HCT116 (cell line): ENCODE measurements at regions not wholly inside any gene's neighbourhood (a gene's known extent, or its start where the extent isn't known, plus 50 kb on each side); places are given as distances from the start of the nearest gene placed in this dataset.

Source experiments
- ATAC-seq: fragments of 200-7000 bp; cut with Tn5 transposase; 2 replicates; pipeline ENCODE4 v1.9.1; 2020; ENCODE audit warnings: mild to moderate bottlenecking, moderate library complexity
- BruUV-seq: library from RNA; stranded (reverse); fragments of 400-500 nt; replicated peaks from 2 replicates; lab custom pipeline; 2021; lab: Mats Ljungman, UMichigan
- CTCF ChIA-PET: fragments of 300-600 bp; sonication (Branson Sonifier 250); formaldehyde crosslinking; loops from one replicate; lab custom pipeline; 2021; ENCODE audit warnings: antibody characterized with exemption; lab: Charles Lee
- POLR2A ChIA-PET: fragments of 300-600, 350-600 bp; sonication (Branson Sonifier 250); formaldehyde crosslinking; loops from one replicate; lab custom pipeline; 2021; ENCODE audit warnings: antibody characterized with exemption; lab: Charles Lee
- RAD21 ChIA-PET, 2 experiments: fragments of 300-600 bp; sonication (Branson Sonifier 250); formaldehyde crosslinking; loops; one replicate each; lab custom pipeline; 2023; ENCODE audit warnings: low total read pairs in 2 of 2; ENCODE audit not compliant: uncharacterized antibody in 2 of 2, unreplicated experiment in 2 of 2, low non-redundant PET in 1 of 2; lab: Charles Lee
- DNase-seq: peaks from one replicate; pipeline ENCODE4 v3.0.0-alpha.2; 2010; ENCODE audit warnings: low read depth, low spot score
- H2AFZ ChIP-seq: fragments of 200-600 bp; shearing (Covaris generic), sonication (generic); 2 replicates; pipeline ENCODE4 v1.6.1; 2017; ENCODE audit warnings: low read depth, mixed run types, mixed read lengths, antibody characterized with exemption, low read length; ENCODE audit not compliant: poor library complexity, severe bottlenecking
- H3K27ac ChIP-seq: 2 replicates; pipeline ENCODE4 v1.5.1; 2012; ENCODE audit warnings: low read depth, low read length
- H3K27me3 ChIP-seq: fragments of 200-600 bp; sonication (generic); 2 replicates; pipeline ENCODE4 v1.6.1; 2016; ENCODE audit warnings: mixed run types, low read length, mixed read lengths; ENCODE audit not compliant: insufficient read depth
- H3K36me3 ChIP-seq, 2 experiments: fragments of 200-500 bp in 1 of 2; fragments of 200-600 bp in 1 of 2; sonication (Bioruptor generic) in 1 of 2; sonication (generic) in 1 of 2; 2 replicates each; pipeline versions ENCODE4 v1.5.1 to v1.6.1; 2014 to 2016; ENCODE audit warnings: low read length in 2 of 2, inconsistent platforms in 1 of 2, mixed read lengths in 1 of 2, mixed run types in 1 of 2; ENCODE audit not compliant: insufficient read depth in 2 of 2, control insufficient read depth in 1 of 2
- H3K4me1 ChIP-seq, 2 experiments: fragments of 200-600 bp in 1 of 2; sonication (generic) in 1 of 2; 2 replicates each; pipeline versions ENCODE4 v1.5.1 to v1.6.1; 2012 to 2017; ENCODE audit warnings: low read length in 2 of 2, inconsistent platforms in 1 of 2, mild to moderate bottlenecking in 1 of 2, mixed read lengths in 1 of 2, mixed run types in 1 of 2, moderate library complexity in 1 of 2; ENCODE audit not compliant: insufficient read depth in 2 of 2, control insufficient read depth in 1 of 2
- H3K4me2 ChIP-seq: fragments of 200-600 bp; sonication (generic); 2 replicates; pipeline ENCODE4 v1.6.1; 2017; ENCODE audit warnings: mixed run types, low read length, mixed read lengths
- H3K4me3 ChIP-seq, 2 experiments: fragments of 200-600 bp in 1 of 2; sonication (generic) in 1 of 2; replicated peaks in 1 of 2; 2 replicates each; pipeline ENCODE4 v1.5.1; 2011 to 2016; ENCODE audit warnings: low read length in 2 of 2, control low read depth in 1 of 2, low read depth in 1 of 2, mild to moderate bottlenecking in 1 of 2, mixed read lengths in 1 of 2, mixed run types in 1 of 2
- H3K79me2 ChIP-seq: fragments of 200-600 bp; sonication (generic); 2 replicates; pipeline ENCODE4 v1.6.1; 2017; ENCODE audit warnings: mild to moderate bottlenecking, mixed run types, low read length, moderate library complexity, mixed read lengths; ENCODE audit not compliant: insufficient read depth
- H3K9ac ChIP-seq: fragments of 200-600 bp; sonication (generic); 2 replicates; pipeline ENCODE4 v1.6.1; 2016; ENCODE audit warnings: low read length, mixed read lengths
- H3K9me2 ChIP-seq: fragments of 200-600 bp; sonication (generic), shearing (Covaris generic); 2 replicates; pipeline ENCODE4 v1.6.1; 2017; ENCODE audit warnings: mixed run types, mild to moderate bottlenecking, moderate library complexity; ENCODE audit not compliant: insufficient read depth
- H3K9me3 ChIP-seq, 2 experiments: fragments of 200-500 bp in 1 of 2; fragments of 200-600 bp in 1 of 2; sonication (Bioruptor generic) in 1 of 2; sonication (generic) in 1 of 2; 2 replicates each; pipeline ENCODE4 v1.6.1; 2014 to 2017; ENCODE audit warnings: low read length in 2 of 2, mixed read lengths in 2 of 2, inconsistent platforms in 1 of 2, low read depth in 1 of 2, mild to moderate bottlenecking in 1 of 2, mixed run types in 1 of 2, moderate library complexity in 1 of 2; ENCODE audit not compliant: control insufficient read depth in 1 of 2, insufficient read depth in 1 of 2
- H4K20me1 ChIP-seq: fragments of 200-600 bp; sonication (generic), shearing (Covaris generic); 2 replicates; pipeline ENCODE4 v1.6.1; 2017; ENCODE audit warnings: mixed run types, mild to moderate bottlenecking, moderate library complexity; ENCODE audit not compliant: insufficient read depth
- CBX3 ChIP-seq: IDR thresholded peaks from 2 replicates; pipeline ENCODE4 v1.6.1; 2012; ENCODE audit warnings: low read depth
- CEBPB ChIP-seq: IDR thresholded peaks from 2 replicates; pipeline ENCODE4 v1.6.1; 2012; ENCODE audit warnings: low read depth
- ELF1 ChIP-seq: IDR thresholded peaks from 2 replicates; pipeline ENCODE4 v1.6.1; 2012; ENCODE audit warnings: low read depth, borderline replicate concordance
- EZH2phosphoT487 ChIP-seq: fragments of 200-600 bp; IDR thresholded peaks from 2 replicates; pipeline ENCODE4 v1.6.1; 2018; ENCODE audit warnings: antibody characterized with exemption, borderline replicate concordance
- FOSL1 ChIP-seq: IDR thresholded peaks from 2 replicates; pipeline ENCODE4 v1.6.1; 2012; ENCODE audit warnings: low read depth
- POLR2AphosphoS5 ChIP-seq: IDR thresholded peaks from 2 replicates; pipeline ENCODE4 v1.6.1; 2011; ENCODE audit warnings: mild to moderate bottlenecking, low read depth, low read length, moderate library complexity
- SP1 ChIP-seq: IDR thresholded peaks from 2 replicates; pipeline ENCODE4 v1.6.1; 2012; ENCODE audit warnings: low read depth
- ZFX ChIP-seq: fragments of 450-650 bp; IDR thresholded peaks from 2 replicates; pipeline ENCODE4 v1.6.1; 2017
- ZNF274 ChIP-seq: fragments of 200-500 bp; sonication (Bioruptor generic); IDR thresholded peaks from 2 replicates; pipeline ENCODE4 v1.6.1; 2014; ENCODE audit warnings: mild to moderate bottlenecking, low read depth, low read length, inconsistent platforms
- intact Hi-C: fragments of 100-400 bp; cut with micrococcal nuclease; formaldehyde crosslinking; loops from 2 replicates; pipeline ENCODE4 v1.10.0; 2022
- TF ChIP-seq, protein P1 (sequence below): IDR thresholded peaks from 2 replicates; pipeline ENCODE4 v1.6.1; 2011; ENCODE audit warnings: mild to moderate bottlenecking, low read length, moderate library complexity; ENCODE audit not compliant: insufficient replicate concordance; ENCODE audit errors: extremely low read depth
- TF ChIP-seq, protein P2 (sequence below), 3 experiments: fragments of 200-600 bp in 1 of 3; sonication (generic) in 1 of 3; IDR thresholded peaks in 2 of 3; conservative IDR thresholded peaks in 1 of 3; 2 replicates each; pipeline ENCODE4 v1.5.1; 2012 to 2017; ENCODE audit warnings: low read depth in 2 of 3, low read length in 2 of 3, antibody characterized with exemption in 1 of 3, borderline replicate concordance in 1 of 3, control low read depth in 1 of 3, mild to moderate bottlenecking in 1 of 3, mixed read lengths in 1 of 3, mixed run types in 1 of 3, moderate library complexity in 1 of 3; ENCODE audit not compliant: insufficient read depth in 1 of 3
- TF ChIP-seq, protein P3 (sequence below): IDR thresholded peaks from 2 replicates; pipeline ENCODE4 v1.6.1; 2012; ENCODE audit warnings: low read depth

DNA sequence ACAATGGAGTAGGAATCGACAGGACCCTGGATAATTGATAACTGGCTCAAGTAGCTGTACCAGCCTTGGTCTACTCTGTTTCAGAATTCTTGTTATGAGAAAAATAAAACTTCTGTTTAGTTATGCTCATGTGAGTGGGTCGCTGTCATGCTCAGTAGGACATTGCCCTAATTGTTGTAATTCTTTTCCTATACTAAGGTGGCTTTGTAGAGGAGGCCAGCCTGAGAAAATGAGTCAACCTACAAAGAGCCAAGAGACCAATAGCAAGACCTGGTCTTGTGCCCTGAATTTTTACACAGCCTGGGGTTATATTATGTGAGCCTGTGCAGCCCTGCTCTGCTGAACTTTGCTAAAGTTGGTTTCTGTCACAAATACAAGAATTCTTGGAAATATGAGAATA is 238.4 kb downstream of the MEIS1 start:
- Histone ChIP-seq H3K27ac (no peak overlapping the region), H3K9me3 (peaks cover 0 to 3% of the 10 kb centered on the region in 2 experiments; a peak in 1 of 4 replicates), H3K4me3 (no peak overlapping the region), H2AFZ (no peak overlapping the region), H3K27me3 (no peaks in the 10 kb centered on the region), H3K79me2 (no peaks in the 10 kb centered on the region), H3K4me1 (no peaks in the 10 kb centered on the region), H3K4me2 (no peak overlapping the region), H3K36me3 (no peaks in the 10 kb centered on the region), H3K9me2 (no peaks in the 10 kb centered on the region), H3K9ac (no peak overlapping the region), H4K20me1 (no peaks in the 10 kb centered on the region)
- TF ChIP-seq, protein P1, sequence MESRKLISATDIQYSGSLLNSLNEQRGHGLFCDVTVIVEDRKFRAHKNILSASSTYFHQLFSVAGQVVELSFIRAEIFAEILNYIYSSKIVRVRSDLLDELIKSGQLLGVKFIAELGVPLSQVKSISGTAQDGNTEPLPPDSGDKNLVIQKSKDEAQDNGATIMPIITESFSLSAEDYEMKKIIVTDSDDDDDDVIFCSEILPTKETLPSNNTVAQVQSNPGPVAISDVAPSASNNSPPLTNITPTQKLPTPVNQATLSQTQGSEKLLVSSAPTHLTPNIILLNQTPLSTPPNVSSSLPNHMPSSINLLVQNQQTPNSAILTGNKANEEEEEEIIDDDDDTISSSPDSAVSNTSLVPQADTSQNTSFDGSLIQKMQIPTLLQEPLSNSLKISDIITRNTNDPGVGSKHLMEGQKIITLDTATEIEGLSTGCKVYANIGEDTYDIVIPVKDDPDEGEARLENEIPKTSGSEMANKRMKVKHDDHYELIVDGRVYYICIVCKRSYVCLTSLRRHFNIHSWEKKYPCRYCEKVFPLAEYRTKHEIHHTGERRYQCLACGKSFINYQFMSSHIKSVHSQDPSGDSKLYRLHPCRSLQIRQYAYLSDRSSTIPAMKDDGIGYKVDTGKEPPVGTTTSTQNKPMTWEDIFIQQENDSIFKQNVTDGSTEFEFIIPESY: no peak
- TF ChIP-seq ZNF274 (no peak), ELF1 (no peak), FOSL1 (no peak), EZH2phosphoT487 (no peak), POLR2AphosphoS5 (no peak), ZFX (no peak), SP1 (no peak), CEBPB (no peak), CBX3 (no peak)
- TF ChIP-seq, protein P2, sequence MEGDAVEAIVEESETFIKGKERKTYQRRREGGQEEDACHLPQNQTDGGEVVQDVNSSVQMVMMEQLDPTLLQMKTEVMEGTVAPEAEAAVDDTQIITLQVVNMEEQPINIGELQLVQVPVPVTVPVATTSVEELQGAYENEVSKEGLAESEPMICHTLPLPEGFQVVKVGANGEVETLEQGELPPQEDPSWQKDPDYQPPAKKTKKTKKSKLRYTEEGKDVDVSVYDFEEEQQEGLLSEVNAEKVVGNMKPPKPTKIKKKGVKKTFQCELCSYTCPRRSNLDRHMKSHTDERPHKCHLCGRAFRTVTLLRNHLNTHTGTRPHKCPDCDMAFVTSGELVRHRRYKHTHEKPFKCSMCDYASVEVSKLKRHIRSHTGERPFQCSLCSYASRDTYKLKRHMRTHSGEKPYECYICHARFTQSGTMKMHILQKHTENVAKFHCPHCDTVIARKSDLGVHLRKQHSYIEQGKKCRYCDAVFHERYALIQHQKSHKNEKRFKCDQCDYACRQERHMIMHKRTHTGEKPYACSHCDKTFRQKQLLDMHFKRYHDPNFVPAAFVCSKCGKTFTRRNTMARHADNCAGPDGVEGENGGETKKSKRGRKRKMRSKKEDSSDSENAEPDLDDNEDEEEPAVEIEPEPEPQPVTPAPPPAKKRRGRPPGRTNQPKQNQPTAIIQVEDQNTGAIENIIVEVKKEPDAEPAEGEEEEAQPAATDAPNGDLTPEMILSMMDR (IDR thresholded peaks at IDR 0.05 in 2 of 3, conservative IDR thresholded peaks at IDR 0.05 in 1 of 3; ENCODE audit: borderline replicate concordance in 1 of 3, insufficient read depth in 1 of 3, low read depth in 2 of 3, low read length in 2 of 3): no peak
- TF ChIP-seq, protein P3, sequence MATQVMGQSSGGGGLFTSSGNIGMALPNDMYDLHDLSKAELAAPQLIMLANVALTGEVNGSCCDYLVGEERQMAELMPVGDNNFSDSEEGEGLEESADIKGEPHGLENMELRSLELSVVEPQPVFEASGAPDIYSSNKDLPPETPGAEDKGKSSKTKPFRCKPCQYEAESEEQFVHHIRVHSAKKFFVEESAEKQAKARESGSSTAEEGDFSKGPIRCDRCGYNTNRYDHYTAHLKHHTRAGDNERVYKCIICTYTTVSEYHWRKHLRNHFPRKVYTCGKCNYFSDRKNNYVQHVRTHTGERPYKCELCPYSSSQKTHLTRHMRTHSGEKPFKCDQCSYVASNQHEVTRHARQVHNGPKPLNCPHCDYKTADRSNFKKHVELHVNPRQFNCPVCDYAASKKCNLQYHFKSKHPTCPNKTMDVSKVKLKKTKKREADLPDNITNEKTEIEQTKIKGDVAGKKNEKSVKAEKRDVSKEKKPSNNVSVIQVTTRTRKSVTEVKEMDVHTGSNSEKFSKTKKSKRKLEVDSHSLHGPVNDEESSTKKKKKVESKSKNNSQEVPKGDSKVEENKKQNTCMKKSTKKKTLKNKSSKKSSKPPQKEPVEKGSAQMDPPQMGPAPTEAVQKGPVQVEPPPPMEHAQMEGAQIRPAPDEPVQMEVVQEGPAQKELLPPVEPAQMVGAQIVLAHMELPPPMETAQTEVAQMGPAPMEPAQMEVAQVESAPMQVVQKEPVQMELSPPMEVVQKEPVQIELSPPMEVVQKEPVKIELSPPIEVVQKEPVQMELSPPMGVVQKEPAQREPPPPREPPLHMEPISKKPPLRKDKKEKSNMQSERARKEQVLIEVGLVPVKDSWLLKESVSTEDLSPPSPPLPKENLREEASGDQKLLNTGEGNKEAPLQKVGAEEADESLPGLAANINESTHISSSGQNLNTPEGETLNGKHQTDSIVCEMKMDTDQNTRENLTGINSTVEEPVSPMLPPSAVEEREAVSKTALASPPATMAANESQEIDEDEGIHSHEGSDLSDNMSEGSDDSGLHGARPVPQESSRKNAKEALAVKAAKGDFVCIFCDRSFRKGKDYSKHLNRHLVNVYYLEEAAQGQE: no peak
- POLR2A ChIA-PET: no interaction called here
- intact Hi-C loops: no loop called here
- CTCF ChIA-PET: no interaction called here
- DNase-seq (no peak), ATAC-seq (no peak)
- BruUV-seq: no TSS peak
- RAD21 ChIA-PET: no interaction called here
